CD4-positive, alpha-beta T cell treated with Interleukin-1 beta for 1 hour (primary cell): ENCODE measurements at regions not wholly inside any gene's neighbourhood (a gene's known extent, or its start where the extent isn't known, plus 50 kb on each side); places are given as distances from the start of the nearest gene placed in this dataset.

Experiments
- DNase-seq, 2 donors: peaks; one replicate each; pipeline ENCODE4 v3.0.0-alpha.2; 2020 to 2022

- DNase-seq: no peak
These were observed 987.9 kb upstream of the WWC1 start for GRCh38 chr5:167303582-167303981.

GRCh38 chr5:167304834-167305469 lies 986.5 kb upstream of the WWC1 start:
- no peak for DNase-seq

GRCh38 chr5:167305591-167306213 lies 985.7 kb upstream of the WWC1 start:
- DNase-seq: no peak

- DNase-seq: no peak
These were observed 984.4 kb upstream of the WWC1 start for GRCh38 chr5:167307042-167307441.

GRCh38 chr5:167308466-167308865 lies 983.0 kb upstream of the WWC1 start:
- DNase-seq: no peak

- no peak for DNase-seq
These were observed 981.4 kb upstream of the WWC1 start for GRCh38 chr5:167309941-167310517.

GRCh38 chr5:167311340-167311739 lies 980.1 kb upstream of the WWC1 start:
- no peak for DNase-seq

- DNase-seq: no peak
These were observed 979.2 kb upstream of the WWC1 start for GRCh38 chr5:167312225-167312624.

- DNase-seq: no peak
These were observed 975.7 kb upstream of the WWC1 start for GRCh38 chr5:167315762-167316161.

- DNase-seq: no peak
These were observed 973.6 kb upstream of the WWC1 start for GRCh38 chr5:167317884-167318283.

GRCh38 chr5:167319243-167319642 lies 972.2 kb upstream of the WWC1 start:
- DNase-seq: no peak

- no peak for DNase-seq
These were observed 971.4 kb upstream of the WWC1 start for GRCh38 chr5:167320019-167320418.

GRCh38 chr5:167332309-167332708 lies 959.1 kb upstream of the WWC1 start:
- DNase-seq: no peak

- DNase-seq: no peak
These were observed 955.3 kb upstream of the WWC1 start for GRCh38 chr5:167336161-167336560.

GRCh38 chr5:167339205-167339604 lies 952.2 kb upstream of the WWC1 start:
- no peak for DNase-seq

GRCh38 chr5:167346461-167346860 lies 945.0 kb upstream of the WWC1 start:
- no peak for DNase-seq

- DNase-seq: no peak
These were observed 943.1 kb upstream of the WWC1 start for GRCh38 chr5:167348251-167348926.

- no peak for DNase-seq
These were observed 942.5 kb upstream of the WWC1 start for GRCh38 chr5:167348980-167349379.

GRCh38 chr5:167351316-167351715 lies 940.1 kb upstream of the WWC1 start:
- DNase-seq: no peak

- DNase-seq: no peak
These were observed 938.6 kb upstream of the WWC1 start for GRCh38 chr5:167352801-167353200.

GRCh38 chr5:167355346-167355745 lies 936.1 kb upstream of the WWC1 start:
- DNase-seq: no peak

GRCh38 chr5:167356374-167356773 lies 935.1 kb upstream of the WWC1 start:
- DNase-seq: no peak

GRCh38 chr5:167358868-167359492 lies 932.5 kb upstream of the WWC1 start:
- no peak for DNase-seq

- DNase-seq: no peak
These were observed 929.6 kb upstream of the WWC1 start for GRCh38 chr5:167361795-167362194.
